ENCODE measurements at regions not wholly inside any gene's neighbourhood (a gene's known extent, or its start where the extent isn't known, plus 50 kb on each side); places are given as distances from the start of the nearest gene placed in this dataset.

DNA sequence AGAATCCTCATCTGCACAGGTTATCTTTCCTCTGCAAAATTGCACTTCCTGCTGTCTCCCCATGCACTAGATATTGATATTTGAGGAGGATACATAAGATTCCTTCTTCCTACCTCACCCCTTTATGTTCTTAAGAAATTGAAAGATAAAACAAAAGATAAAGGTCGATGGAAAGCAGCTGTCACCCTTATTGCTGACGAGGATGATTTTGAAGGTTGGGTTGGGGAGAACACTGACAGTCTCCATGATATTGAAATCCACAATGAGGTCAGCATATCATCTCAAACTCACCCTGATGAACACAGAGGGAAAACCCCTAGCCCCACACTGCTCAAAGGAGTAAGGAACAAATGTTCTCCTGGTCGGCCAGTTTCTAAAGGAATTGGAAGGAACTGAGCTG lies 110.6 kb upstream of the FUT9 start (continued):
- no peak for TF ChIP-seq ZNF462 (CRISPR knock-in tag; IDR thresholded peaks at IDR 0.05)
- no peak for TF ChIP-seq STAT1 (IDR thresholded peaks at IDR 0.05; ENCODE audit: unreplicated experiment)
- TF ChIP-seq CREB1 (CRISPR knock-in tag; IDR thresholded peaks at IDR 0.05; ENCODE audit: low read depth) = no peak
- no peak for TF ChIP-seq ZNF331 (CRISPR knock-in tag; IDR thresholded peaks at IDR 0.05; ENCODE audit: low read depth)
- TF ChIP-seq NANOG (IDR thresholded peaks at IDR 0.05; ENCODE audit: borderline replicate concordance) = no peak
- TF ChIP-seq JUNB (IDR thresholded peaks at IDR 0.05; ENCODE audit: unreplicated experiment) = no peak

GRCh38 chr6:95917034-95917433 lies 98.7 kb upstream of the FUT9 start:
- H3K27me3 ChIP-seq (ENCODE audit: insufficient read depth) = no peaks in the 10 kb centered on the region
- Mint-ChIP-seq H3K9me3 (no peaks in the 10 kb centered on the region), H3K27me3 (ENCODE audit: insufficient read depth, low read depth, poor library complexity) (no peaks in the 10 kb centered on the region), H3K27ac (no peak overlapping the region), H3K4me3 (no peak overlapping the region), H3K36me3 (ENCODE audit: low read depth) (no peaks in the 10 kb centered on the region), H3K4me1 (no peaks in the 10 kb centered on the region)
- no peak overlapping the region for H3K27ac ChIP-seq (ENCODE audit: low read depth)
- DNase-seq (ENCODE audit: low spot score) (no peak), ATAC-seq (no peak)
- H3K4me1 ChIP-seq (ENCODE audit: insufficient read depth) = no peaks in the 10 kb centered on the region
- H3F3A ChIP-seq (replicated peaks; ENCODE audit: low read depth) = no peaks in the 10 kb centered on the region
- no peak overlapping the region for H3K4me3 ChIP-seq
- no peaks in the 10 kb centered on the region for H4K20me1 ChIP-seq (replicated peaks; ENCODE audit: insufficient read depth)
- H3K36me3 ChIP-seq (ENCODE audit: insufficient read depth) = no peaks in the 10 kb centered on the region
- H3K79me2 ChIP-seq (replicated peaks; ENCODE audit: insufficient read depth) = no peaks in the 10 kb centered on the region
- H3K9me2 ChIP-seq (ENCODE audit: insufficient read depth) = no peaks in the 10 kb centered on the region
- H2AFZ ChIP-seq = no peak overlapping the region
- H3K4me2 ChIP-seq = no peak overlapping the region
- no peak for TF ChIP-seq ZNF114 (CRISPR knock-in tag; IDR thresholded peaks at IDR 0.05)
- TF ChIP-seq, protein P1, sequence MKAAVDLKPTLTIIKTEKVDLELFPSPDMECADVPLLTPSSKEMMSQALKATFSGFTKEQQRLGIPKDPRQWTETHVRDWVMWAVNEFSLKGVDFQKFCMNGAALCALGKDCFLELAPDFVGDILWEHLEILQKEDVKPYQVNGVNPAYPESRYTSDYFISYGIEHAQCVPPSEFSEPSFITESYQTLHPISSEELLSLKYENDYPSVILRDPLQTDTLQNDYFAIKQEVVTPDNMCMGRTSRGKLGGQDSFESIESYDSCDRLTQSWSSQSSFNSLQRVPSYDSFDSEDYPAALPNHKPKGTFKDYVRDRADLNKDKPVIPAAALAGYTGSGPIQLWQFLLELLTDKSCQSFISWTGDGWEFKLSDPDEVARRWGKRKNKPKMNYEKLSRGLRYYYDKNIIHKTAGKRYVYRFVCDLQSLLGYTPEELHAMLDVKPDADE (IDR thresholded peaks at IDR 0.05) = no peak
- no peak for TF ChIP-seq STAT1 (IDR thresholded peaks at IDR 0.05; ENCODE audit: unreplicated experiment)
- TF ChIP-seq POLR2AphosphoS5 (IDR thresholded peaks at IDR 0.05; ENCODE audit: low read depth) = no peak
- no peak for TF ChIP-seq EZH2phosphoT487 (IDR thresholded peaks at IDR 0.05; ENCODE audit: unreplicated experiment)
- no peak for TF ChIP-seq NANOG (IDR thresholded peaks at IDR 0.05; ENCODE audit: borderline replicate concordance)
- TF ChIP-seq ZNF331 (CRISPR knock-in tag; IDR thresholded peaks at IDR 0.05; ENCODE audit: low read depth) = no peak
- TF ChIP-seq ZNF462 (CRISPR knock-in tag; IDR thresholded peaks at IDR 0.05) = no peak
